Astrocyte (in vitro differentiated cells and primary cell): ENCODE measurements at regions not wholly inside any gene's neighbourhood (a gene's known extent, or its start where the extent isn't known, plus 50 kb on each side); places are given as distances from the start of the nearest gene placed in this dataset.

Source experiments
- DNase-seq: peaks from one replicate; pipeline ENCODE4 v3.0.0-alpha.2; 2010; ENCODE audit warnings: low read depth
- FAIRE-seq: peaks from 2 replicates; lab custom pipeline; 2011; peaks lifted over from hg19 to GRCh38; lab: Jason Lieb, UNC
- H2AFZ ChIP-seq: 2 replicates; pipeline ENCODE4 v1.6.0; 2012; ENCODE audit warnings: low read depth, low read length, inconsistent platforms
- H3K27ac ChIP-seq: 2 replicates; pipeline ENCODE4 v1.5.1; 2011; ENCODE audit warnings: low read depth, low read length, inconsistent platforms
- H3K27me3 ChIP-seq: 2 replicates; pipeline ENCODE4 v1.6.0; 2011; ENCODE audit warnings: low read length, inconsistent platforms; ENCODE audit not compliant: insufficient read depth
- H3K36me3 ChIP-seq: 2 replicates; pipeline ENCODE4 v1.5.1; 2011; ENCODE audit warnings: low read length, inconsistent platforms; ENCODE audit not compliant: insufficient read depth
- H3K4me1 ChIP-seq: 2 replicates; pipeline ENCODE4 v1.5.1; 2011; ENCODE audit warnings: low read length, inconsistent platforms; ENCODE audit not compliant: insufficient read depth
- H3K4me2 ChIP-seq: 2 replicates; pipeline ENCODE4 v1.6.0; 2012; ENCODE audit warnings: low read length, inconsistent platforms
- H3K4me3 ChIP-seq: 2 replicates; pipeline ENCODE4 v1.5.1; 2011; ENCODE audit warnings: low read depth, mild to moderate bottlenecking, low read length, inconsistent platforms; ENCODE audit not compliant: insufficient read depth
- H3K79me2 ChIP-seq: 2 replicates; pipeline ENCODE4 v1.6.0; 2012; ENCODE audit warnings: mild to moderate bottlenecking, low read length, inconsistent platforms; ENCODE audit not compliant: insufficient read depth
- H3K9ac ChIP-seq: 2 replicates; pipeline ENCODE4 v1.6.0; 2012; ENCODE audit warnings: mild to moderate bottlenecking, low read length, inconsistent platforms
- H3K9me3 ChIP-seq: 2 replicates; pipeline ENCODE4 v1.5.1; 2012; ENCODE audit warnings: low read depth, mild to moderate bottlenecking, low read length, inconsistent platforms; ENCODE audit not compliant: insufficient read depth
- H4K20me1 ChIP-seq: 2 replicates; pipeline ENCODE4 v1.6.0; 2012; ENCODE audit warnings: low read length, inconsistent platforms; ENCODE audit not compliant: insufficient read depth
- H3K27ac Mint-ChIP-seq: one replicate; pipeline ENCODE4 v1.8.0; 2021; ENCODE audit warnings: mild to moderate bottlenecking, mixed read lengths; ENCODE audit not compliant: unreplicated experiment
- H3K27me3 Mint-ChIP-seq: one replicate; pipeline ENCODE4 v1.8.0; 2021; ENCODE audit warnings: low read depth, mixed read lengths; ENCODE audit not compliant: unreplicated experiment
- H3K36me3 Mint-ChIP-seq: one replicate; pipeline ENCODE4 v1.8.0; 2021; ENCODE audit warnings: low read depth, mixed read lengths; ENCODE audit not compliant: unreplicated experiment
- H3K4me1 Mint-ChIP-seq: one replicate; pipeline ENCODE4 v1.8.0; 2021; ENCODE audit warnings: low read depth, mixed read lengths; ENCODE audit not compliant: unreplicated experiment
- H3K4me3 Mint-ChIP-seq: one replicate; pipeline ENCODE4 v1.8.0; 2021; ENCODE audit warnings: mild to moderate bottlenecking, moderate library complexity, mixed read lengths; ENCODE audit not compliant: unreplicated experiment
- H3K9me3 Mint-ChIP-seq: one replicate; pipeline ENCODE4 v1.8.0; 2021; ENCODE audit warnings: mild to moderate bottlenecking, mixed read lengths; ENCODE audit not compliant: unreplicated experiment
- EZH2 ChIP-seq: IDR thresholded peaks from 2 replicates; pipeline ENCODE4 v1.6.1; 2012; ENCODE audit warnings: mild to moderate bottlenecking, low read length, inconsistent platforms; ENCODE audit not compliant: insufficient read depth
- TF ChIP-seq, protein P1 (sequence below): IDR thresholded peaks from 2 replicates; pipeline ENCODE4 v1.5.1; 2011; ENCODE audit warnings: low read depth, mild to moderate bottlenecking, inconsistent platforms, low read length, moderate library complexity; ENCODE audit not compliant: insufficient read depth

- no peak overlapping the region for H3K4me3 Mint-ChIP-seq
- no peak overlapping the region for H3K27ac Mint-ChIP-seq
- FAIRE-seq, result no peak
- H3K27me3 ChIP-seq, result no peaks in the 10 kb centered on the region
- no peak overlapping the region for H3K4me3 ChIP-seq
- no peak for TF ChIP-seq EZH2
- TF ChIP-seq, protein P1, sequence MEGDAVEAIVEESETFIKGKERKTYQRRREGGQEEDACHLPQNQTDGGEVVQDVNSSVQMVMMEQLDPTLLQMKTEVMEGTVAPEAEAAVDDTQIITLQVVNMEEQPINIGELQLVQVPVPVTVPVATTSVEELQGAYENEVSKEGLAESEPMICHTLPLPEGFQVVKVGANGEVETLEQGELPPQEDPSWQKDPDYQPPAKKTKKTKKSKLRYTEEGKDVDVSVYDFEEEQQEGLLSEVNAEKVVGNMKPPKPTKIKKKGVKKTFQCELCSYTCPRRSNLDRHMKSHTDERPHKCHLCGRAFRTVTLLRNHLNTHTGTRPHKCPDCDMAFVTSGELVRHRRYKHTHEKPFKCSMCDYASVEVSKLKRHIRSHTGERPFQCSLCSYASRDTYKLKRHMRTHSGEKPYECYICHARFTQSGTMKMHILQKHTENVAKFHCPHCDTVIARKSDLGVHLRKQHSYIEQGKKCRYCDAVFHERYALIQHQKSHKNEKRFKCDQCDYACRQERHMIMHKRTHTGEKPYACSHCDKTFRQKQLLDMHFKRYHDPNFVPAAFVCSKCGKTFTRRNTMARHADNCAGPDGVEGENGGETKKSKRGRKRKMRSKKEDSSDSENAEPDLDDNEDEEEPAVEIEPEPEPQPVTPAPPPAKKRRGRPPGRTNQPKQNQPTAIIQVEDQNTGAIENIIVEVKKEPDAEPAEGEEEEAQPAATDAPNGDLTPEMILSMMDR, result no peak
- H3K36me3 Mint-ChIP-seq, result no peaks in the 10 kb centered on the region
- no peaks in the 10 kb centered on the region for H3K36me3 ChIP-seq
- no peaks in the 10 kb centered on the region for H3K27me3 Mint-ChIP-seq
- H3K4me2 ChIP-seq, result no peak overlapping the region
- H3K4me1 ChIP-seq, result no peaks in the 10 kb centered on the region
- DNase-seq, result no peak
- peaks cover 10% of the 10 kb centered on the region for H3K4me1 Mint-ChIP-seq
- H3K9me3 Mint-ChIP-seq, result no peaks in the 10 kb centered on the region
- H2AFZ ChIP-seq, result no peak overlapping the region
- no peak overlapping the region for H3K9ac ChIP-seq
- no peaks in the 10 kb centered on the region for H3K9me3 ChIP-seq
- H4K20me1 ChIP-seq, result no peaks in the 10 kb centered on the region
- H3K79me2 ChIP-seq, result no peaks in the 10 kb centered on the region
- H3K27ac ChIP-seq, result no peak overlapping the region
Measured at GRCh38 chr20:51918561-51918960, 116.2 kb upstream of the SALL4 start.

- DNase-seq, result no peak
Measured at GRCh38 chr20:51917886-51918535, 115.7 kb upstream of the SALL4 start.

GRCh38 chr20:51916244-51916643 lies 113.9 kb upstream of the SALL4 start:
- no peak overlapping the region for H2AFZ ChIP-seq
- no peaks in the 10 kb centered on the region for H3K36me3 Mint-ChIP-seq
- peaks cover under 1% of the 10 kb centered on the region for H3K4me1 ChIP-seq
- H4K20me1 ChIP-seq, result no peaks in the 10 kb centered on the region
- no peaks in the 10 kb centered on the region for H3K9me3 Mint-ChIP-seq
- H3K9me3 ChIP-seq, result no peaks in the 10 kb centered on the region
- H3K27me3 Mint-ChIP-seq, result peaks cover 2% of the 10 kb centered on the region
- H3K4me3 Mint-ChIP-seq, result no peak overlapping the region
- H3K4me3 ChIP-seq, result no peak overlapping the region
- H3K27ac Mint-ChIP-seq, result no peak overlapping the region
- no peak overlapping the region for H3K9ac ChIP-seq
- no peak for TF ChIP-seq EZH2
- TF ChIP-seq, protein P1, result no peak
- DNase-seq (no peak), FAIRE-seq (no peak)
- no peaks in the 10 kb centered on the region for H3K36me3 ChIP-seq
- H3K4me1 Mint-ChIP-seq, result peaks cover 13% of the 10 kb centered on the region
- no peaks in the 10 kb centered on the region for H3K27me3 ChIP-seq
- H3K27ac ChIP-seq, result no peak overlapping the region
- H3K4me2 ChIP-seq, result no peak overlapping the region
- H3K79me2 ChIP-seq, result no peaks in the 10 kb centered on the region

More at GRCh38 chr20:51917886-51918535, 115.7 kb upstream of the SALL4 start:
- Histone ChIP-seq H3K27ac (no peak overlapping the region), H3K4me2 (no peak overlapping the region), H4K20me1 (no peaks in the 10 kb centered on the region), H3K4me3 (no peak overlapping the region), H3K36me3 (no peaks in the 10 kb centered on the region), H3K9ac (no peak overlapping the region), H3K9me3 (no peaks in the 10 kb centered on the region), H3K79me2 (no peaks in the 10 kb centered on the region), H3K4me1 (no peaks in the 10 kb centered on the region), H3K27me3 (no peaks in the 10 kb centered on the region), H2AFZ (no peak overlapping the region)
- Mint-ChIP-seq H3K27ac (no peak overlapping the region), H3K4me3 (no peak overlapping the region), H3K27me3 (no peaks in the 10 kb centered on the region), H3K36me3 (no peaks in the 10 kb centered on the region), H3K4me1 (peaks cover 10% of the 10 kb centered on the region), H3K9me3 (no peaks in the 10 kb centered on the region)
- no peak for FAIRE-seq
- TF ChIP-seq, protein P1, result no peak
- no peak for TF ChIP-seq EZH2
